GM06990 (cell line): ENCODE measurements at regions not wholly inside any gene's neighbourhood (a gene's known extent, or its start where the extent isn't known, plus 50 kb on each side); places are given as distances from the start of the nearest gene placed in this dataset.

Experiments
- DNase-seq: peaks from one replicate; pipeline ENCODE4 v3.0.0-alpha.2; 2011; ENCODE audit not compliant: insufficient read length; ENCODE audit errors: extremely low read depth
- H3K27me3 ChIP-seq: replicated peaks from 2 replicates; pipeline ENCODE4 v1.6.0; 2011; ENCODE audit warnings: low read length; ENCODE audit not compliant: control insufficient read depth, insufficient read depth
- H3K36me3 ChIP-seq: 2 replicates; pipeline ENCODE4 v1.5.1; 2011; ENCODE audit warnings: low read length; ENCODE audit not compliant: control insufficient read depth, insufficient read depth
- H3K4me3 ChIP-seq: replicated peaks from 2 replicates; pipeline ENCODE4 v1.5.1; 2011; ENCODE audit warnings: low read depth, mild to moderate bottlenecking, control low read depth, low read length
- TF ChIP-seq, protein P1 (sequence below): IDR thresholded peaks from 2 replicates; pipeline ENCODE4 v1.5.1; 2011; ENCODE audit warnings: low read length, control low read depth, mild to moderate bottlenecking, inconsistent platforms; ENCODE audit not compliant: insufficient read depth, poor library complexity, severe bottlenecking

DNA sequence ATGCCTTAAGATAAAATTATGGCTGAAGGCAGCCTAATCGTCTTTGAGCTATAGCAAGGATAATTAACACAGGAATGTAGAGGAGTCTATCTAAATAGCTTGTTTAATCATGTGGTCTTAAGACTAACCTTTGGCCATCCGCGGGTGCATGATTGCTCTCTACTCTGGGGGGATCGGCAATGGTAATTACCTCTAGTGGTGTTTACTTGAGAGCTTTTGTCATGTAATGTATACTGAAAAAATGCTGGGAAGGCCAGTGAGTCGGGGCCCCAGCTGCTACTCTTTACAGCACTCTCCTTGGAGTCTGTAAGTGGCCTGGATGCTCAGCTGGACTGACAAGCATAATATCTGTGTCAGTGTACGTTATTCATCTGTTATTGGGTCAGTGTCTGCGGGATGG is 65.5 kb upstream of the GNPDA2 start:
- Histone ChIP-seq H3K4me3 (no peak overlapping the region), H3K27me3 (no peaks in the 10 kb centered on the region), H3K36me3 (no peaks in the 10 kb centered on the region)
- TF ChIP-seq, protein P1, sequence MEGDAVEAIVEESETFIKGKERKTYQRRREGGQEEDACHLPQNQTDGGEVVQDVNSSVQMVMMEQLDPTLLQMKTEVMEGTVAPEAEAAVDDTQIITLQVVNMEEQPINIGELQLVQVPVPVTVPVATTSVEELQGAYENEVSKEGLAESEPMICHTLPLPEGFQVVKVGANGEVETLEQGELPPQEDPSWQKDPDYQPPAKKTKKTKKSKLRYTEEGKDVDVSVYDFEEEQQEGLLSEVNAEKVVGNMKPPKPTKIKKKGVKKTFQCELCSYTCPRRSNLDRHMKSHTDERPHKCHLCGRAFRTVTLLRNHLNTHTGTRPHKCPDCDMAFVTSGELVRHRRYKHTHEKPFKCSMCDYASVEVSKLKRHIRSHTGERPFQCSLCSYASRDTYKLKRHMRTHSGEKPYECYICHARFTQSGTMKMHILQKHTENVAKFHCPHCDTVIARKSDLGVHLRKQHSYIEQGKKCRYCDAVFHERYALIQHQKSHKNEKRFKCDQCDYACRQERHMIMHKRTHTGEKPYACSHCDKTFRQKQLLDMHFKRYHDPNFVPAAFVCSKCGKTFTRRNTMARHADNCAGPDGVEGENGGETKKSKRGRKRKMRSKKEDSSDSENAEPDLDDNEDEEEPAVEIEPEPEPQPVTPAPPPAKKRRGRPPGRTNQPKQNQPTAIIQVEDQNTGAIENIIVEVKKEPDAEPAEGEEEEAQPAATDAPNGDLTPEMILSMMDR: no peak
- DNase-seq: no peak

DNA sequence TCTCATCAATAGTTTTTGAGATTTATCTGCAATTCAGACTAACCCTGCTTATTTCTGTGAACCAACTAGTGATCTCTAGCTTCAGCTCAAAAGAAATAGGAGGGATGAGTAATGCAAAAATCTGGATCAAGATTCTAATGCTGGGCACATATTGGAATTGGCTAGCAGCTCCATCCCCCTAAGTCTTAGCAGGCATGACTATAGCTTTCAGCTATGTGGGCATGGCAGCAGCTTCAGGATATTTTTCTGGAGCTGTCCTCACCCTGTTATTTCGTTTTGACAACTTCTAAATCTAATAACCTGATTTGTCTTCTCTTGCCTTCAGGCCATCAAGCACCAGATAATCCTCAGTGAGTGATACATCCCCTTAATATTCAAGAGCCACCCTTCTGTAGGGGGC is 50.8 kb upstream of the GNPDA2 start:
- no peak for DNase-seq
- no peaks in the 10 kb centered on the region for H3K27me3 ChIP-seq
- no peaks in the 10 kb centered on the region for H3K36me3 ChIP-seq
- no peak overlapping the region for H3K4me3 ChIP-seq
- TF ChIP-seq, protein P1: no peak
